ENCODE measurements at regions not wholly inside any gene's neighbourhood (a gene's known extent, or its start where the extent isn't known, plus 50 kb on each side); places are given as distances from the start of the nearest gene placed in this dataset.

DNA sequence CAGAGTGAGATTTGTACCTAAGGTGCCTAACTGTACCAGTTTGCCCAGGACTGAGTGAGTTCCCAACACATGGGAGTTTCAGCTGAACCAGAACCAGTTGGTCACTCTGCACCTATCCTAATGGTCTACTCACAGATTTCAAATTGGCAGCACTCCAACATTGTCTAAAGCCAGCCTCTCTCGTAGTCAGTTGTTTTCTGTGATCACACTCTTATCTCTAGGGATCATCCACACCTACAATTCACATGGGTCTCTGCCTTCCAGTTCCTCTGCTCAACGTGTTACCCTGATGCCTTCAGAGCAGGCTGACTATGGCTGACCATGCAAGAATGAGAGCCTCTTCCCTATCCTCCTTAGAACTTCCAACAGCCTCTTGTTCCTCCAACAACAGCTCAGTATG is 624.8 kb downstream of the NTRK3 start:
- ATAC-seq (no peak), DNase-seq (no peak)
- in situ Hi-C loops (cut with MboI; ENCODE audit: low sequenced_read_pairs in 4 of 4) (no loop called here), intact Hi-C loops (cut with DNase I; ENCODE audit: low total_unique reads) (no loop called here)
- Histone ChIP-seq H3K27me3 (no peaks in the 10 kb centered on the region), H3K9me3 (no peaks in the 10 kb centered on the region), H3K4me3 (no peak overlapping the region), H3K27ac (no peak overlapping the region), H3K4me1 (no peaks in the 10 kb centered on the region), H3K36me3 (no peaks in the 10 kb centered on the region)
- TF ChIP-seq, protein P1, sequence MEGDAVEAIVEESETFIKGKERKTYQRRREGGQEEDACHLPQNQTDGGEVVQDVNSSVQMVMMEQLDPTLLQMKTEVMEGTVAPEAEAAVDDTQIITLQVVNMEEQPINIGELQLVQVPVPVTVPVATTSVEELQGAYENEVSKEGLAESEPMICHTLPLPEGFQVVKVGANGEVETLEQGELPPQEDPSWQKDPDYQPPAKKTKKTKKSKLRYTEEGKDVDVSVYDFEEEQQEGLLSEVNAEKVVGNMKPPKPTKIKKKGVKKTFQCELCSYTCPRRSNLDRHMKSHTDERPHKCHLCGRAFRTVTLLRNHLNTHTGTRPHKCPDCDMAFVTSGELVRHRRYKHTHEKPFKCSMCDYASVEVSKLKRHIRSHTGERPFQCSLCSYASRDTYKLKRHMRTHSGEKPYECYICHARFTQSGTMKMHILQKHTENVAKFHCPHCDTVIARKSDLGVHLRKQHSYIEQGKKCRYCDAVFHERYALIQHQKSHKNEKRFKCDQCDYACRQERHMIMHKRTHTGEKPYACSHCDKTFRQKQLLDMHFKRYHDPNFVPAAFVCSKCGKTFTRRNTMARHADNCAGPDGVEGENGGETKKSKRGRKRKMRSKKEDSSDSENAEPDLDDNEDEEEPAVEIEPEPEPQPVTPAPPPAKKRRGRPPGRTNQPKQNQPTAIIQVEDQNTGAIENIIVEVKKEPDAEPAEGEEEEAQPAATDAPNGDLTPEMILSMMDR (IDR thresholded peaks at IDR 0.05 in 4 of 5, conservative IDR thresholded peaks at IDR 0.05 in 1 of 5), result no peak
- no peak for TF ChIP-seq POLR2A (IDR thresholded peaks at IDR 0.05)

DNA sequence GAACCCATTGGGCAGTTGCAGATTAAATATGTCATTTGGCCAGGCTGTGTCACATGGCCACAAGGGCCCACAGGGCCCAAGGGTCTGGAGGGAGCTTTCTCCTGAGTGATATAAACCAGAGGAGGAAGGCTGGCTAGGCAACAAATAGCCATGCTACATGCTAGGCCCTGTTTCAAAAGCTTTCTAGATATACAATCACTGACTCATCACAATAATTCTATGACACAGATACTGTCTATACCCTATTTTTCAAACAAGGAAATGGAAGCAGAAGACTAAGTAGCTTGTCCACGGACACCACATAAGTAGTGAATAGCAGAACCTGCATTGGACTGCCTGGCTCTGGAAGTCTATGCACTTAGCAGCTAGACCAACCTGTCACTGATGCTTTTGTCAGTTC is 625.4 kb downstream of the NTRK3 start:
- ATAC-seq (no peak), DNase-seq (no peak)
- no peaks in the 10 kb centered on the region for H3K36me3 ChIP-seq
- TF ChIP-seq, protein P1 (IDR thresholded peaks at IDR 0.05 in 4 of 5, conservative IDR thresholded peaks at IDR 0.05 in 1 of 5), result no peak
- no peak for TF ChIP-seq POLR2A (IDR thresholded peaks at IDR 0.05)
- H3K27me3 ChIP-seq, result no peaks in the 10 kb centered on the region
- H3K4me1 ChIP-seq, result no peaks in the 10 kb centered on the region
- H3K4me3 ChIP-seq, result no peak overlapping the region
- no peak overlapping the region for H3K27ac ChIP-seq
- intact Hi-C loops (cut with DNase I; ENCODE audit: low total_unique reads), result no loop called here
- in situ Hi-C loops (cut with MboI; ENCODE audit: low sequenced_read_pairs in 4 of 4), result no loop called here
- no peaks in the 10 kb centered on the region for H3K9me3 ChIP-seq

DNA sequence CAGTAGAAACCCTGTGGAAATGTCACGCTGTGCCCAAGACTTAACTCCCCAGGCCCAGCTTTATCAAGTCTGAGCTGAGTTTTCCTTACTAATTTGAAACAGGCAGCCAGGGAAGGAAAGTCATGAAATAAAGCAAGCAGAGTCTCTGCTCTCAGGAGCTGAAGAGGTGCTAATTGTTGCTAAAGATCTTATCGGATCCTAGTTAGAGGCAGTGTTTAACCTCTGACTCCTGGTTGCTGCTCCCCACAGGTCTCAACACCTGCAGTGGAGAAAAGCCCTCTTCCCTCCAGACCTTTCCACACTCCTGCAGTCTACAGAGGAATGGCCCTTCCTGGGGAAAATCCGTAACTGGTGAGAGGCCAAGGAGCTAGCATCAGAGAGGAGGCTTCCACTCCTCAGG is 628.2 kb downstream of the NTRK3 start:
- Histone ChIP-seq H3K9me3 (no peaks in the 10 kb centered on the region), H3K27me3 (no peaks in the 10 kb centered on the region), H3K4me3 (no peak overlapping the region), H3K27ac (no peak overlapping the region), H3K36me3 (no peaks in the 10 kb centered on the region), H3K4me1 (no peaks in the 10 kb centered on the region)
- TF ChIP-seq, protein P1 (IDR thresholded peaks at IDR 0.05 in 4 of 5, conservative IDR thresholded peaks at IDR 0.05 in 1 of 5), result no peak
- no peak for TF ChIP-seq POLR2A (IDR thresholded peaks at IDR 0.05)
- DNase-seq (no peak), ATAC-seq (no peak)
- intact Hi-C loops (cut with DNase I; ENCODE audit: low total_unique reads) (no loop called here), in situ Hi-C loops (cut with MboI; ENCODE audit: low sequenced_read_pairs in 4 of 4) (no loop called here)

DNA sequence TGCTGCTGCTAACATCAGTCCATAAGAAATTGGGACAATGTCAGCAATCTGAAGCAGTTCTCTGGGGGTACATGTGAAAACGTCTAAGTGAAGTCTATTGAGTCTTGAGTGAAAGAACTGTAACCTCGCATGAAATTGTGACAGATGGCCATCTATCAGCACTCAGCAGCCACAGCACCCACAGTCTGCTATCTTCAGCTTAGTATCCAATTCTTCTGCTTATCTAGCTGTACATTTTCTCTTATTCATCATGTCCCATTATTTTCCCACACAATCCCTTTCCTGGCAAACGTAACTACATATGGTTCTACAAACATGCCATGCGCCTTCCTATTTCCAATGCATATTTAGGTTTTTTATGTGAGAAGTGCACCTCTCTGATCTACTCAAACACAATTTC is 629.7 kb downstream of the NTRK3 start:
- DNase-seq (no peak), ATAC-seq (no peak)
- in situ Hi-C loops (cut with MboI; ENCODE audit: low sequenced_read_pairs in 4 of 4), result no loop called here
- no peaks in the 10 kb centered on the region for H3K4me1 ChIP-seq
- intact Hi-C loops (cut with DNase I; ENCODE audit: low total_unique reads), result no loop called here
- TF ChIP-seq, protein P1 (IDR thresholded peaks at IDR 0.05 in 4 of 5, conservative IDR thresholded peaks at IDR 0.05 in 1 of 5), result no peak
- TF ChIP-seq POLR2A (IDR thresholded peaks at IDR 0.05), result no peak
- H3K27ac ChIP-seq, result no peak overlapping the region
- no peaks in the 10 kb centered on the region for H3K27me3 ChIP-seq
- no peaks in the 10 kb centered on the region for H3K36me3 ChIP-seq
- H3K4me3 ChIP-seq, result no peak overlapping the region
- no peaks in the 10 kb centered on the region for H3K9me3 ChIP-seq

DNA sequence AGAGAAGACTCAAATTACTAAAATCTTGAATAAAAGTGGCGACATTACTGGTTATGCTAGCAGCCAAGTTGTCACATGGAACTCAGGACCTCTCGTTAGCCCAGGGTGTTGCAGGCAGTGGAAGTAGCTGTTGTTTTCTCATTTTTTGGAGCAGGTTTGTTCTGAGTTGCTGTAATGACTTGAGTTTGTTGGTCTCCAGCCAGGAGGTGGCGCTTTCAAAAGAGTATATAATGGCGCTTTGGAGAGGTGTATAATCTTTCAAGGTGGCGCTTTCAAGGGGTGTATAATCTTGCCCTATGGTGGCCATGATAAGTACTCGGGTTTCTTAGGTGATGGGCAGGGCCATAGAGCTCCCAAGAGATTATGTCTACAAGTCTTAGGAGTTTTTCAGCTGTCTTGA is 632.7 kb downstream of the NTRK3 start:
- Histone ChIP-seq H3K36me3 (no peaks in the 10 kb centered on the region), H3K4me1 (peaks cover 0 to 6% of the 10 kb centered on the region in 2 donors), H3K9me3 (no peaks in the 10 kb centered on the region), H3K27ac (no peak overlapping the region), H3K4me3 (no peak overlapping the region), H3K27me3 (no peaks in the 10 kb centered on the region)
- ATAC-seq, result no peak
- in situ Hi-C loops (cut with MboI; ENCODE audit: low sequenced_read_pairs in 4 of 4), result loop anchor here in 1 of 4 donors (25.0 kb wide), 1 partner anchor 1012 kb away; no protein-coding TSS in a partner anchor
- intact Hi-C loops (cut with DNase I; ENCODE audit: low total_unique reads), result no loop called here
- no peak for DNase-seq
- TF ChIP-seq POLR2A (IDR thresholded peaks at IDR 0.05), result no peak
- TF ChIP-seq, protein P1 (IDR thresholded peaks at IDR 0.05 in 4 of 5, conservative IDR thresholded peaks at IDR 0.05 in 1 of 5), result no peak
